Hepatocyte (in vitro differentiated cells): ENCODE measurements at regions not wholly inside any gene's neighbourhood (a gene's known extent, or its start where the extent isn't known, plus 50 kb on each side); places are given as distances from the start of the nearest gene placed in this dataset.
A peak's percentile ranks its signal among the peaks of the same experiment; 100 is the strongest.

Source experiments
- DNase-seq: peaks from one replicate; pipeline ENCODE4 v3.0.0-alpha.2; 2016; ENCODE audit warnings: low spot score
- H2AFZ ChIP-seq: fragments of 200-600 bp; sonication (generic); 2 replicates; pipeline ENCODE4 v1.6.0; 2016; ENCODE audit warnings: antibody characterized with exemption, mild to moderate bottlenecking
- H3K27ac ChIP-seq: fragments of 200-600 bp; sonication (generic); 2 replicates; pipeline ENCODE4 v1.5.1; 2016; ENCODE audit warnings: mild to moderate bottlenecking
- H3K27me3 ChIP-seq: fragments of 200-600 bp; sonication (generic); 2 replicates; pipeline ENCODE4 v1.6.1; 2016
- H3K36me3 ChIP-seq: fragments of 200-600 bp; sonication (generic); replicated peaks from 2 replicates; pipeline ENCODE4 v1.5.1; 2016; ENCODE audit warnings: low read depth; ENCODE audit not compliant: insufficient read depth
- H3K4me1 ChIP-seq: fragments of 200-600 bp; sonication (generic); 2 replicates; pipeline ENCODE4 v1.5.1; 2016; ENCODE audit warnings: mild to moderate bottlenecking, moderate library complexity; ENCODE audit not compliant: insufficient read depth
- H3K4me2 ChIP-seq: fragments of 200-600 bp; sonication (generic); 2 replicates; pipeline ENCODE4 v1.6.0; 2016
- H3K4me3 ChIP-seq: fragments of 200-600 bp; sonication (generic); 2 replicates; pipeline ENCODE4 v1.5.1; 2016; ENCODE audit warnings: mild to moderate bottlenecking
- H3K79me2 ChIP-seq: fragments of 200-600 bp; sonication (generic); 2 replicates; pipeline ENCODE4 v1.6.0; 2017; ENCODE audit warnings: mild to moderate bottlenecking
- H3K9me2 ChIP-seq: fragments of 200-600 bp; sonication (generic); replicated peaks from 2 replicates; pipeline ENCODE4 v1.6.0; 2017; ENCODE audit warnings: mild to moderate bottlenecking; ENCODE audit not compliant: insufficient read depth
- H3K9me3 ChIP-seq: fragments of 200-600 bp; sonication (generic); 2 replicates; pipeline ENCODE4 v1.5.1; 2016; ENCODE audit warnings: low read depth, mild to moderate bottlenecking
- H4K20me1 ChIP-seq: fragments of 200-600 bp; sonication (generic); 2 replicates; pipeline ENCODE4 v1.6.0; 2016; ENCODE audit warnings: mild to moderate bottlenecking; ENCODE audit not compliant: insufficient read depth, poor library complexity, severe bottlenecking
- EZH2 ChIP-seq: fragments of 200-600 bp; sonication (generic); IDR thresholded peaks from 2 replicates; pipeline ENCODE4 v1.6.1; 2016; ENCODE audit warnings: antibody characterized with exemption, mild to moderate bottlenecking, borderline replicate concordance
- EZH2phosphoT487 ChIP-seq: fragments of 200-600 bp; sonication (generic); IDR thresholded peaks from one replicate; pipeline ENCODE4 v1.6.1; 2018; ENCODE audit warnings: antibody characterized with exemption, mild to moderate bottlenecking, low read depth, moderate library complexity; ENCODE audit not compliant: unreplicated experiment, severe bottlenecking
- WGBS: methylation state at CpG from one replicate; pipeline ENCODE4 v1.1.6; 2016; ENCODE audit warnings: low lambda C conversion rate; ENCODE audit errors: missing lambda C conversion rate; 5-methylcytosine and 5-hydroxymethylcytosine counted together
- TF ChIP-seq, protein P1 (sequence below): fragments of 200-600 bp; sonication (generic); IDR thresholded peaks from 2 replicates; pipeline ENCODE4 v1.5.1; 2016; ENCODE audit warnings: antibody characterized with exemption, mild to moderate bottlenecking; ENCODE audit not compliant: poor library complexity

- Histone ChIP-seq H2AFZ (no peak overlapping the region), H3K9me2 (no peaks in the 10 kb centered on the region), H3K4me3 (no peak overlapping the region), H3K27me3 (no peaks in the 10 kb centered on the region), H3K9me3 (no peaks in the 10 kb centered on the region), H4K20me1 (no peaks in the 10 kb centered on the region), H3K79me2 (no peaks in the 10 kb centered on the region), H3K4me2 (no peak overlapping the region), H3K4me1 (no peaks in the 10 kb centered on the region), H3K27ac (no peak overlapping the region), H3K36me3 (no peaks in the 10 kb centered on the region)
- DNase-seq = no peak
- 69% methylated on average over 3 of the region's 3 CpGs for WGBS
- no peak for TF ChIP-seq EZH2
- TF ChIP-seq EZH2phosphoT487 = no peak
- TF ChIP-seq, protein P1, sequence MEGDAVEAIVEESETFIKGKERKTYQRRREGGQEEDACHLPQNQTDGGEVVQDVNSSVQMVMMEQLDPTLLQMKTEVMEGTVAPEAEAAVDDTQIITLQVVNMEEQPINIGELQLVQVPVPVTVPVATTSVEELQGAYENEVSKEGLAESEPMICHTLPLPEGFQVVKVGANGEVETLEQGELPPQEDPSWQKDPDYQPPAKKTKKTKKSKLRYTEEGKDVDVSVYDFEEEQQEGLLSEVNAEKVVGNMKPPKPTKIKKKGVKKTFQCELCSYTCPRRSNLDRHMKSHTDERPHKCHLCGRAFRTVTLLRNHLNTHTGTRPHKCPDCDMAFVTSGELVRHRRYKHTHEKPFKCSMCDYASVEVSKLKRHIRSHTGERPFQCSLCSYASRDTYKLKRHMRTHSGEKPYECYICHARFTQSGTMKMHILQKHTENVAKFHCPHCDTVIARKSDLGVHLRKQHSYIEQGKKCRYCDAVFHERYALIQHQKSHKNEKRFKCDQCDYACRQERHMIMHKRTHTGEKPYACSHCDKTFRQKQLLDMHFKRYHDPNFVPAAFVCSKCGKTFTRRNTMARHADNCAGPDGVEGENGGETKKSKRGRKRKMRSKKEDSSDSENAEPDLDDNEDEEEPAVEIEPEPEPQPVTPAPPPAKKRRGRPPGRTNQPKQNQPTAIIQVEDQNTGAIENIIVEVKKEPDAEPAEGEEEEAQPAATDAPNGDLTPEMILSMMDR = no peak
Measured at GRCh38 chr4:143282211-143282707, 54.4 kb upstream of the GAB1 start.

- Histone ChIP-seq H3K9me2 (no peaks in the 10 kb centered on the region), H4K20me1 (no peaks in the 10 kb centered on the region), H3K4me2 (no peak overlapping the region), H3K9me3 (no peaks in the 10 kb centered on the region), H3K4me1 (no peaks in the 10 kb centered on the region), H3K27me3 (no peaks in the 10 kb centered on the region), H3K4me3 (no peak overlapping the region), H3K79me2 (no peaks in the 10 kb centered on the region), H2AFZ (no peak overlapping the region), H3K27ac (peak overlapping the region; percentile 49), H3K36me3 (no peaks in the 10 kb centered on the region)
- WGBS = 39% methylated on average over 2 of the region's 2 CpGs
- TF ChIP-seq, protein P1 = no peak
- DNase-seq = no peak
Measured at GRCh38 chr4:143285696-143286437, 50.8 kb upstream of the GAB1 start.

- Histone ChIP-seq H4K20me1 (no peaks in the 10 kb centered on the region), H3K79me2 (no peaks in the 10 kb centered on the region), H3K4me1 (no peaks in the 10 kb centered on the region), H3K4me3 (no peak overlapping the region), H3K27ac (peak overlapping the region; percentile 49), H3K36me3 (no peaks in the 10 kb centered on the region), H2AFZ (no peak overlapping the region), H3K9me3 (no peaks in the 10 kb centered on the region), H3K9me2 (no peaks in the 10 kb centered on the region), H3K4me2 (peak overlapping the region; percentile 19), H3K27me3 (no peaks in the 10 kb centered on the region)
- DNase-seq = no peak
- WGBS = 64% methylated on average over 7 of the region's 7 CpGs
- TF ChIP-seq EZH2 (no peak), EZH2phosphoT487 (no peak)
- TF ChIP-seq, protein P1 = no peak
Measured at GRCh38 chr4:143286701-143287571, 49.7 kb upstream of the GAB1 start.
